GM13977 (cell line): ENCODE measurements at regions not wholly inside any gene's neighbourhood (a gene's known extent, or its start where the extent isn't known, plus 50 kb on each side); places are given as distances from the start of the nearest gene placed in this dataset.

Experiments used
- DNase-seq: peaks from one replicate; pipeline ENCODE4 v3.0.0; 2012; ENCODE audit warnings: low spot score
- CTCF ChIP-seq: IDR thresholded peaks from 2 replicates; pipeline ENCODE4 v1.5.1; 2012; ENCODE audit warnings: mild to moderate bottlenecking, control low read depth; ENCODE audit not compliant: insufficient read depth; ENCODE audit errors: extremely low read depth, missing control alignments
- in situ Hi-C: fragments of 300-500 bp; cut with MboI; formaldehyde crosslinking; loops from one replicate; pipeline ENCODE4 v1.12.0; 2022; ENCODE audit warnings: low sequenced_read_pairs, low pct_unique_long_range_greater_than_20kb, mixed read lengths, inconsistent platforms; ENCODE audit not compliant: unreplicated experiment

DNA sequence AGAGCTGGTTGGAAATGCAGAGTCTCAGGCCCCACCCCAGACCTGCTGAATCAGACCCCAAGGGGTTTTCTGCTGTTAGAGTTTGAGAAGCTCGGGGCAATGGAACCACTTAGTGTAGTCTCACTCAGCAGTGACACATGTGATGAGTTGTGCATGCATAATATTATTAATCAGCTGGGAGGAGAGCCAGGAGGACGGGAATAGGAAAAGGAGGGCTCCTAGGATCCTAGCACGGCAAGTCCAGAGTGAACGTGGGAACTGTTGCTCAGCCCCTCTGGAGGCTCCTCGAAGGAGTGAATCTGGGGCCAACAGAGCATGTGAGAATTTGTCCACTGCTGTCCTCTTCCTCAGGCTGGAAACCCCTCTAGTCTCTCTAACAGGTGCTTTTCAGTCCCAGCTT, 87.1 kb downstream of the HS1BP3 start:
- DNase-seq = no peak
- in situ Hi-C loops = no loop called here
- TF ChIP-seq CTCF = no peak

DNA sequence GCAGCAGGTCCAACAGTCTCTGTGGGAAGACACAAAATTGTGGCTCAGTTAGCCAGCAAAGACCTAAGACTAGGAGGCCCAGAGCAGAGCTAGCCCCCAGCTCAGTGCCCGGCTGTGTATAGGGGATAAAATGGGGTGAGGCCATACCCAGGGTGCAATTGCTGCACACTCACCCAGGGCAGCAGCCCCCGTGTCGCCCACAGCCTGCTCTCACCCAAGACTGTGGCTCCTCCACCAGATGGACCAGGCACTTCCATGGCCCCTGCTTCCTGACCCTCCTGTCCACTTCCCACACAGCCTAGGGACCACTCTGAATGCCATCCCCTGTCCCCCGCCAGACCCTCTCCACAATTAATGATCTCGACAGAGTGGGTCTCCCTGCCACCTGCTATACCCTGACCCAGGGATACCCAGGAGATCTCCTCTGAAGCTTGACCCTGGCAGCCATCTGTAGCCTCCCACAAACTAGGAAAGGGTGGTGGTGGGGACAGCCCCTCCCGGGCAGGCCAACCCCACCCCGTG, 85.7 kb downstream of the HS1BP3 start:
- DNase-seq = no peak
- no peak for TF ChIP-seq CTCF
- in situ Hi-C loops = no loop called here

- in situ Hi-C loops = no loop called here
- no peak for DNase-seq
- TF ChIP-seq CTCF = no peak
These were observed 85.2 kb downstream of the HS1BP3 start for GRCh38 chr2:20565623-20566236.

- in situ Hi-C loops = no loop called here
- TF ChIP-seq CTCF = no peak
- DNase-seq = no peak
These were observed 84.6 kb downstream of the HS1BP3 start for GRCh38 chr2:20566331-20566730.

DNA sequence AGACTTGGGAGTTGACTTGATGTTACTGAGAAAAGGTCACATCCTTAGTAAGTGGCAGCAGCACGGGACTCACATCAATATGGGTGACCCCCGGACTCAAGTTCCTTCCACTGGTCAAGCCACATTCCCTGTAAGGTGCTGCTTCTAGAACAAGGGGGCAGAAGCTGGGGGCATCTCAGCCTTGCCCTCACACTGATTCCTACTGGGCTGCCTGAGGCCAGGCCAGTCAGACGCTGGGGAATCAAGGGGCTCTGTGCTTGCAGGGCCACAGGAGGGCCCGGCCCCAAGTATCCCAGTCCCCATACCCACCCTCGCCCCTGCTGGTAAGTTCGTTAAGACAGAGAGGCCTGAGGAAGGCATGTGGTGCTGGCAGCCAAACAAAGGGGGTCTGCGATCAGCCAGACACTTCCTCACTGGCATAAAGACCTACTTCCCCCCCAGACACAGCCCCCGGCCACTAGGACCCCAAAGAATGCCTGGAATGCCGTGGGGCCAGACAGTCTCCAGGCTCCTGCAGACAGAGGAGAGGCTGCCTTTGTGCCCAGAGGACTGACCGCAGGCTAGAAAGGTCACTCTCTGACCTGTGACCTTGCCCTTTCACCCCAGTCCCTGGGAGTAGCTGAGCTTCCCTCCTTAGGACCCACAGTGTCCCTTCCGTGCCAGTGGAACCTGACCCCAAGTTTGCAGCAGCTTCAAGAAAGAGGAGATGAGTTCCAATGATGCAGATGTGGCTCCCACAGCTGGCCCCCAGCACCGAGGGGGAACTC, 83.6 kb downstream of the HS1BP3 start:
- no peak for TF ChIP-seq CTCF
- no peak for DNase-seq
- in situ Hi-C loops = no loop called here
